ENCODE measurements at regions not wholly inside any gene's neighbourhood (a gene's known extent, or its start where the extent isn't known, plus 50 kb on each side); places are given as distances from the start of the nearest gene placed in this dataset.

DNA sequence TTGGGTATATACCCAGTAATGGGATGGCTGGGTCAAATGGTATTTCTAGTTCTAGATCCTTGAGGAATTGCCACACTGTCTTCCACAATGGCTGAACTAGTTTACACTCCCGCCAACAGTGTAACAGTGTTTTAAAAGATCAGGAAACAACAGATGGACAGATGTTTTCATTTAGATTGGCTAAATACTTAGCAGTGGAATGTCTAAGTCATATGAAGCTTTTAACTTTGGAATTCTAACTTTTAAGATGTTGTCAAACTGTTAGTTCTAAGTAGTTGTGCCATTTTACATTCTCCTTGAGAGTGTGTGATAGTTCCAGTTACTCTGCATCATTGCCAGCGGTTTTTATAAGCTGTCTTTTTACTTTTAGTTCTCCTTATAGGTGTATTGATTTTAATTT is 688.8 kb downstream of the SEMA5A start:
- TF ChIP-seq, protein P1, sequence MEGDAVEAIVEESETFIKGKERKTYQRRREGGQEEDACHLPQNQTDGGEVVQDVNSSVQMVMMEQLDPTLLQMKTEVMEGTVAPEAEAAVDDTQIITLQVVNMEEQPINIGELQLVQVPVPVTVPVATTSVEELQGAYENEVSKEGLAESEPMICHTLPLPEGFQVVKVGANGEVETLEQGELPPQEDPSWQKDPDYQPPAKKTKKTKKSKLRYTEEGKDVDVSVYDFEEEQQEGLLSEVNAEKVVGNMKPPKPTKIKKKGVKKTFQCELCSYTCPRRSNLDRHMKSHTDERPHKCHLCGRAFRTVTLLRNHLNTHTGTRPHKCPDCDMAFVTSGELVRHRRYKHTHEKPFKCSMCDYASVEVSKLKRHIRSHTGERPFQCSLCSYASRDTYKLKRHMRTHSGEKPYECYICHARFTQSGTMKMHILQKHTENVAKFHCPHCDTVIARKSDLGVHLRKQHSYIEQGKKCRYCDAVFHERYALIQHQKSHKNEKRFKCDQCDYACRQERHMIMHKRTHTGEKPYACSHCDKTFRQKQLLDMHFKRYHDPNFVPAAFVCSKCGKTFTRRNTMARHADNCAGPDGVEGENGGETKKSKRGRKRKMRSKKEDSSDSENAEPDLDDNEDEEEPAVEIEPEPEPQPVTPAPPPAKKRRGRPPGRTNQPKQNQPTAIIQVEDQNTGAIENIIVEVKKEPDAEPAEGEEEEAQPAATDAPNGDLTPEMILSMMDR (CRISPR knock-in tag; IDR thresholded peaks at IDR 0.05) = no peak
- no peak for TF ChIP-seq CCDC6 (CRISPR knock-in tag; IDR thresholded peaks at IDR 0.05)
- TF ChIP-seq FOXK2 (IDR thresholded peaks at IDR 0.05) = no peak
- TF ChIP-seq, protein P2, sequence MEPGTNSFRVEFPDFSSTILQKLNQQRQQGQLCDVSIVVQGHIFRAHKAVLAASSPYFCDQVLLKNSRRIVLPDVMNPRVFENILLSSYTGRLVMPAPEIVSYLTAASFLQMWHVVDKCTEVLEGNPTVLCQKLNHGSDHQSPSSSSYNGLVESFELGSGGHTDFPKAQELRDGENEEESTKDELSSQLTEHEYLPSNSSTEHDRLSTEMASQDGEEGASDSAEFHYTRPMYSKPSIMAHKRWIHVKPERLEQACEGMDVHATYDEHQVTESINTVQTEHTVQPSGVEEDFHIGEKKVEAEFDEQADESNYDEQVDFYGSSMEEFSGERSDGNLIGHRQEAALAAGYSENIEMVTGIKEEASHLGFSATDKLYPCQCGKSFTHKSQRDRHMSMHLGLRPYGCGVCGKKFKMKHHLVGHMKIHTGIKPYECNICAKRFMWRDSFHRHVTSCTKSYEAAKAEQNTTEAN (CRISPR knock-in tag; conservative IDR thresholded peaks at IDR 0.05) = no peak
- no peak for TF ChIP-seq MEF2D (CRISPR knock-in tag; IDR thresholded peaks at IDR 0.05)
- TF ChIP-seq, protein P3, sequence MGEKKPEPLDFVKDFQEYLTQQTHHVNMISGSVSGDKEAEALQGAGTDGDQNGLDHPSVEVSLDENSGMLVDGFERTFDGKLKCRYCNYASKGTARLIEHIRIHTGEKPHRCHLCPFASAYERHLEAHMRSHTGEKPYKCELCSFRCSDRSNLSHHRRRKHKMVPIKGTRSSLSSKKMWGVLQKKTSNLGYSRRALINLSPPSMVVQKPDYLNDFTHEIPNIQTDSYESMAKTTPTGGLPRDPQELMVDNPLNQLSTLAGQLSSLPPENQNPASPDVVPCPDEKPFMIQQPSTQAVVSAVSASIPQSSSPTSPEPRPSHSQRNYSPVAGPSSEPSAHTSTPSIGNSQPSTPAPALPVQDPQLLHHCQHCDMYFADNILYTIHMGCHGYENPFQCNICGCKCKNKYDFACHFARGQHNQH (CRISPR knock-in tag; IDR thresholded peaks at IDR 0.05) = no peak
- TF ChIP-seq, protein P4, sequence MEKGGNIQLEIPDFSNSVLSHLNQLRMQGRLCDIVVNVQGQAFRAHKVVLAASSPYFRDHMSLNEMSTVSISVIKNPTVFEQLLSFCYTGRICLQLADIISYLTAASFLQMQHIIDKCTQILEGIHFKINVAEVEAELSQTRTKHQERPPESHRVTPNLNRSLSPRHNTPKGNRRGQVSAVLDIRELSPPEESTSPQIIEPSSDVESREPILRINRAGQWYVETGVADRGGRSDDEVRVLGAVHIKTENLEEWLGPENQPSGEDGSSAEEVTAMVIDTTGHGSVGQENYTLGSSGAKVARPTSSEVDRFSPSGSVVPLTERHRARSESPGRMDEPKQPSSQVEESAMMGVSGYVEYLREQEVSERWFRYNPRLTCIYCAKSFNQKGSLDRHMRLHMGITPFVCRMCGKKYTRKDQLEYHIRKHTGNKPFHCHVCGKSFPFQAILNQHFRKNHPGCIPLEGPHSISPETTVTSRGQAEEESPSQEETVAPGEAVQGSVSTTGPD (CRISPR knock-in tag; IDR thresholded peaks at IDR 0.05) = no peak
- TF ChIP-seq, protein P5, sequence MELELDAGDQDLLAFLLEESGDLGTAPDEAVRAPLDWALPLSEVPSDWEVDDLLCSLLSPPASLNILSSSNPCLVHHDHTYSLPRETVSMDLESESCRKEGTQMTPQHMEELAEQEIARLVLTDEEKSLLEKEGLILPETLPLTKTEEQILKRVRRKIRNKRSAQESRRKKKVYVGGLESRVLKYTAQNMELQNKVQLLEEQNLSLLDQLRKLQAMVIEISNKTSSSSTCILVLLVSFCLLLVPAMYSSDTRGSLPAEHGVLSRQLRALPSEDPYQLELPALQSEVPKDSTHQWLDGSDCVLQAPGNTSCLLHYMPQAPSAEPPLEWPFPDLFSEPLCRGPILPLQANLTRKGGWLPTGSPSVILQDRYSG (CRISPR knock-in tag; IDR thresholded peaks at IDR 0.05) = no peak
- no peak for TF ChIP-seq ZNF337 (CRISPR knock-in tag; IDR thresholded peaks at IDR 0.05; ENCODE audit: borderline replicate concordance, low read depth)
- no peak for TF ChIP-seq ATF7 (IDR thresholded peaks at IDR 0.05)
- TF ChIP-seq ATF7 (CRISPR knock-in tag; IDR thresholded peaks at IDR 0.05) = no peak
- no peak for TF ChIP-seq ZNF629 (CRISPR knock-in tag; conservative IDR thresholded peaks at IDR 0.05)
- no peak for TF ChIP-seq CREM (IDR thresholded peaks at IDR 0.05)
- TF ChIP-seq CREM (CRISPR knock-in tag; IDR thresholded peaks at IDR 0.05) = no peak
- TF ChIP-seq RAD21 (CRISPR knock-in tag; IDR thresholded peaks at IDR 0.05) = no peak
